T-helper 2 cell (primary cell): ENCODE measurements at regions not wholly inside any gene's neighbourhood (a gene's known extent, or its start where the extent isn't known, plus 50 kb on each side); places are given as distances from the start of the nearest gene placed in this dataset.

Experiments
- DNase-seq, 5 experiments: peaks; one replicate each; pipeline versions ENCODE4 v3.0.0 to v3.0.0-alpha.2; 2012 to 2022

DNA sequence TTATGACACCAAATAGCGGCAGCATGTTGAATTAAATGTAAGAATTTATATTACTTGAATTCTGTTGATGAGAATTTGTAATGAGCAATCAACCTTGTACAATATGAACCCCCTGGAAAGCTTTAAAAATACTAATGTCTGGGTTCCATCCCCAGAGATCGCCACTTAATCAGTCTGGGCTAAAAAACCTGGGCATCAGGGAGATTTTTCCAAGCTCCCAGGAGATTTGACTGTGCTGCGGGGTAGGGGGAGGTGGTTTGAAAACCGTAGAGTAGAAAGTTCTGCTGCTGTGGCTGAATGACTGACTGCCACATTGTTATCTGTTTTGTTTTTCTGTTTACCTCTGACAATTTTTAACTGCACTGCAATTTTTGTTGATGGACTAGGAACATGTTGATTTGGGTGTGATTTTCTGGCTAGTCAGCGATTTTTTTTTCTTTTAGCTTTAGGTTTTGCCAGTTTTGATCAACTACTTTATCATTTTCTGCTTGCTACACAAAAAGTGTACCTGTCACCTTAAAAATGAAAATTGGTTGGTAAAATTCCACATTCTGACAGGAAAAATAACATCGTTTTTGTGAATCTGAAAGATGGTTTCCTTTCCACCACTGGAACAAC lies 79.3 kb downstream of the PCTP start:
- DNase-seq, result no peak

DNA sequence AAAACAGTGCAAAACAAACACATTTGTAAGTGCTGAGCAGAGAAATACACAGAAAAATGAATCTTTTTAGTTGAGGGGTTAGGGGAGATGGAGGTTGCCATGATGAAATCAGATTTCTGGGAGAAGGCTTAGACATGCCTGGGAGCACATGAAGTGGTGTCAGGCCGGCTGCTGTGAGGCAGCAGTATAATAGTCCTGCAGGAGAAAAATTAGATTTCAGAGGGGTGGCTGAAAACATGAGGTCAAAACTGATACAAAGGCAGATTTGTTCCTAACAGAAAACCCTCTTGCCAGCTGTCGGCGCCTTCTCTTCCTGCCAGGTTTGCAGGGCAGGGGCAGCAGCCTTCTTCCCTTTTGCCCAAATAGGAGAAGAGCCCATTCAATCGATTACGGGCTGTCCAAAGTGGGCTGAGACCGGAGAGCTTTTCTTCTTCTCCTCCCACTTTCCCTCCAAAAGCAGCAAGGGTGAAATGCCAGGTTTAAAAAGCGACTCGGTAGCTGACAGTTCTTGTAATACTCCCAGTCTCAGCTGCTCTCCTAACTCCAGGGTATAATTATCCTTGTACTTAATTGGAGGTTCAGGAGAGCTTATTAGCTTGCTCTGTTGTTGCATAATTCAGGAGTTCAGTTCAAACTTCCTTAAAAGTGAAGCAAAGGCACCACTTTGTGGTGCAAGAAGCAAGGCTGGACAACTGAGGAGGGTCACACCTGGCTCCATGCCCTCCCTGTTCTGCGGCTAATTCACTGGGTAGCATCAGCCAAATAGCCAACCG lies 80.0 kb downstream of the PCTP start:
- DNase-seq, result no peak

DNA sequence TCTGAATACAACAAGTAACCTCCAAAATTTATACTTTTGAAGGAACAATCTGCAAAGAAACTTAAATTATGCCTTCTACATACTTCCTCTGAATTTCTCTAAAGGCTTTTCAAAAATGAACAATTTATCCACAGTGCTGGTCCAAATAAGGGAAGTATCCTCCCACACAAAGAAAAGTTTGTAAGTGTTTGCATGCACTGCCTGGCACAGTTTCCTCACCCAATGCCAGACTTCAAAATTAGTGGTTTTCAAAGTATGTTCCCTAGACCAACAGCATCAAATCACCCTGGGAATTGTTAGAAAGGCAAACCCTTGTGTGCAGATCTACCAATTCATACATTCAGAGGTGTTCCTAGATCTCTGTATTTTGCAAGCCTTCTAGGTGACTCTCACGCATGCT lies 82.5 kb downstream of the PCTP start:
- no peak for DNase-seq

DNA sequence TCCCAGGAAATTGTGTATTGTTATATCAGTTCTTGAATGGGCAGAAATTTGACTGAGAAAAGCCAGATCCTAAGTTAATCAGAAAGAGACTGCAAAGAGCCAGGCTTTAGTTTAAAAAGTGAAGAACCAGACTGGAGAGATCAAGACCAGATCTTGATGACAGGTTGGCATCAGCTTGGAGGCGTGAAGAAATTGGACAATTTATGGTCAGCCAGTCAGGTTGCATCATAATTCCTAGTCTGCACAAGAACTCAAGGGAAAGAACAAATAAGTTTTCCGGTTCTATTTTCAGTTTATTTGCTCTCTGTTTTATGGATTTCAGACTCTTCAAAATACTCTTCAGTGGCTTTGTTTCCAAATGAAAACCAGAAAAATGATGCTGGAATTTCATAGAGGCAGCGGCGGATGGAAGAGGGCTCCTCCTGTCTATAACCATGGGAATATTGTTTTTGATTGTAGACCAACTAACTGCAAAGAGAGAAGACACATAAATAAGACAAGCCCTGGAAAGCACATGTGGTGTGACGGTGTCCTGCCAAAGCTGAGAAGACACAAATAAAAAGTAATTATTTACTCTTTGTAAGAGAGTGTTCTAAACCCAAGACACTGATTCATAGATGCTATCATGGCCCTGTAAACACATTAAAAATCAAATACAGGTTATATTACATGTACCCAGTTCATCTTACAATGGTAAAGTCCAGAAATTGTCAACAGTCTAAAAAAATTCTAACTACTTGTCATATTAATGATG lies 91.7 kb downstream of the PCTP start:
- DNase-seq, result no peak

DNA sequence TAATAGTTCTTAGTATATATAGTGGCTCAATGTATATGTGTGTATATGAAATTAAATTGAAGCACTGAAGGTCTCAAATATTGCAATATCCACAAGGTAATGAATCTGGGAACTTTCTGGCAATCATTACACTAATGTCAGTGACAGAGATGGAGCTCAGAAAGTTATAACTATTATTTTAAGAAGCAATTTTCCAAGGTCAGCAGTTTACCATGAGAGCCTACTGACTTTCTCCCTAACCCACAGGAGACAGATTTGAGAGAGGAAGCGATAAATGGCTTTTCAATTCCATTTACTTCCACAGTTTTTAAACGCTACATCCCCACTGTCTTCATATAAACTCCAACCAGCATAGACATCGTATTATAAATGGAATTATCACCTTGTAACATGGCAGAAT lies 92.9 kb downstream of the PCTP start:
- DNase-seq, result no peak

DNA sequence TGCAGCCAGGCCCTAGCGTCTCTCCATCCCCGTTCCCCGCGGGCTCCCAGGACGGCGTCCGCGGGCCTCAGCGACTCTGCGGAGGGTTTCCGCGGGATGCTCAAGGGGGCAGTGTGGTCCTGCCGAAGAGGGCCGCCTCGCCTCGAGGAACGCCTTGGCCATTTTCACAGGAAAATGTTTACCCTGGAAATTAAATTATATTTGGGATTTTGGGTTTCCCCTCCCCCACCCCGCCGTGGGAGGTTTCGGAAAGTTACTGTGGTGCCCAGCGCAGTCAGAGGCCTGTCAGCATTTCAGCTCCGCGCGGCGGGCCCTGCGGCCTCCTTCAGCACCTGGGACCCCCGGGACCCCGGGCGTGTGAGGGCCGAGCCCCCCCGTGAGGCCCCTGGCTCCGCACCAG lies 94.5 kb downstream of the PCTP start:
- DNase-seq, result no peak

DNA sequence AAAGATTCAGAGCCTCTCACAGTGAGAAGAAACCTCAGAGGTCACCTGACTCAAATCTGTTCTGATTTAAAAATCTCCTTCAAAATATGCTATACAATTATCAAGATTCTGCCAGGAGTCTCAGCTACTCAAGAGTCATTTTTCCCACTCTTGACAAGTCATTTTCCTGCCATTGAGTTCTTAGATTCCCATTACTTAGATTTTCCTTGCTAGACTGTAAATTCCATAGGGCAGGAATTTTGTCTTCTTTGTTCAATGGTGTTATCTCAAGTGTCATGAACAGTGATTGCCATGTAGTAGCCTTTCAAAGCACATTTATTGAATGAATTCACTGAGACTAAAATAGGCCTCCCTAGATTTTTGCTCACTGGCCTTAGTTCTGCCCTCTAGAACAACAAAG lies 95.9 kb downstream of the PCTP start:
- no peak for DNase-seq

DNA sequence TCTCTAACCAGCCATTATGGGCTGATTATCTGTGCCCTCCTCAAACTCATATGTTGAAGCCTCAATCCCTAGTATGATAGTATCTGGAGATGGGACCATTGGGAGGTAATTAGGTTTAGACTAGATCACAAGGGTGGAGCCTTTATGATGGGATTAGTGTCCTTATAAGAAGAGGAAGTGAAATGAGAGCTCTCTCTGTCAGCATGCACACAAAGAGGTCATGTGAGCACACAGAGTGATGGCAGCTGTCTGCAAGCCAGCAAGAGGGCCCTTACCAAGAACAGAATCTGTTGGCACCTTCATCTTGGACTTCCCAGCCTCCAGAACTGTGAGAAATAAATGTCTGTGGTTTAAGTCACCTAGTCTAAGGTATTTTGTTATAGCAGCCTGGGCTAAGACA lies 101.9 kb downstream of the PCTP start:
- no peak for DNase-seq

DNA sequence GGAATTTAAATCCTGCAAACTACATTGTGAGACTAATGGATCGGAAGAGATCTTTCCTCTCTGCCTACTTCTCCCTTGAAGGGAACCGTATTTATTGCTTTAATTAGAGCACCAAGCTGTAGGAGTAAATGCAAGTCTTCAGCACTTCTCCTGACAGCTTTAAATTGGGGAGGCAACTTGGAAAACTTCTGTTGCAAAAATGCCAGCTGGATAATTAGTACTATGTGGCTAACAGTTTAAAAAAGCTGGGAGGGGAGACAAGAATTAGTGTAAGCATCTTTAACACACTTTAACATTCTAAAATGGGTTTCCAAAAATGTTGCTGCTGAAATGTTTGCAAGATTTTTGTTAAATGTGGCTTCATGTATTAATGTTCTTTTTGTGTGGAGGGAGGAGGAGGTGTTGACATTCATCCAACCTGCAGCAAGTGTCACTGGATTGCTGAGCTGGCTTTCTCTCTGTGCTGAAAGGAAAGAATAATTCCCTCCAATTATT lies 108.5 kb downstream of the PCTP start:
- no peak for DNase-seq

DNA sequence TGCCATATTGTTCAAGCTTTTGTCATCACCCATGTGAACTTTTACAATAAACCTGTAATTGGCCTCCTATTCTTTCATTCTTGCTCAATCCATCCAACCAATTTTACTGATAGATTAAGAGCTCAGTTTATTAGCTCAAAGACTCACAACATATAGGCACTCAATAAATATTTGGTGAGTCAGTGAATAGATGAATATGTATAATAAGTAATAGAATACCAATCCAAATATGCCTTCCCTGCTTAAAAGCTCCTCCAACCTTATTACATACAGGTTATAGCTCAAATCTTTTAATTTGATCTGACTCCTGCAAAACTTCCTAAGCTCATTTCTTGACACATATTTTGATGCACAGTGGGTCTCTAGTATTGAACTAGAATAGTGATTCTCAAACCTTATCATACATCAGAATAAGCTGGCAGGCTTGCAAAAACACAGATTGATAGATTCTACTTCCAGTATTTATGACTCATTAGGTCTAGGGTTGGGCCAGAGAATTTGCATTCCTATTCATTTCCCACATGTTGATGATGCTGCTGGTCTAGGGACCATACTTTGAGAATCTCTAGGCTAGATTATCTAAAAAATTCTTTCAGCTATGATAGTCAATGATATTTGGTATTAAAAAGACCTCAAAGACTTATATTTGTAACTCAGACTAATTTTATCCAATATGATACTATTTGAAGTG lies 114.4 kb downstream of the PCTP start:
- DNase-seq, result no peak

DNA sequence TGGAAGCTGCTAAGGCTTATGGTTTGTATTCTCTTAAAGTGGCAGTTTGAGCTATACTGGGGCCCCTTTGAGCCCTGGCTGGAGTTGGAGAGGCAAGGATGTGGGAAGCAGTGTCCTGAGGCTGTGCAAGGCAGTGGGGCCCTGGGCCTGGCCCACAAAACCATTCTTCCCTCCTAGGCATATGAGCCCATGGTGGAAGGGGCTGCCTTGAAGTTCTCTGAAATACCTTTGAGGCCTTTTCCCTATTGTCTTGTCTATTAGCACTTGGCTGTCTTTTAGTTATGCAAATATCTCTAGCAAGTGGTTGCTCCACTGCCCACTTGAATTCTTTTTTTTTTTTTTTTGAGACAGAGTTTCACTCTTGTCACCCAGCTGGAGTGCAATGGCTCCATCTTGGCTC lies 119.2 kb downstream of the PCTP start:
- DNase-seq, result no peak

DNA sequence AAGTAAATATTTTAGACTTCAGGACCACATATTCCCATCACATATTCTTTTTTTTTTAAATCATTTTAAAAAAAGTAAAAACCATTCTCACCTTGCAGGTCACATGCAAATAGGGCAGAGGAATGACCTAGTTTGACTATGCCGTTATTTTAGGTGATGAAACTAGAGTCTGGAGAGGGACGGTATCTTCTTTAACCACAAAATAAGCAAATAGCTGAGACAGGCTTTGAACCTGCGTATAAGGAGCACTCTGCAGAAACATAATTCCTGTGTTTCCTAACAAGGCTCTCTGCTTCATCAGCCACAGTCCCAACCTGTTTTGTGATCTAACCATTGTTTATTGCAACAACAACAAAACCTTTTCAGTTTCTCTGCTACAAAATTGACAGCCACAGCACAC lies 121.5 kb downstream of the PCTP start:
- no peak for DNase-seq

DNA sequence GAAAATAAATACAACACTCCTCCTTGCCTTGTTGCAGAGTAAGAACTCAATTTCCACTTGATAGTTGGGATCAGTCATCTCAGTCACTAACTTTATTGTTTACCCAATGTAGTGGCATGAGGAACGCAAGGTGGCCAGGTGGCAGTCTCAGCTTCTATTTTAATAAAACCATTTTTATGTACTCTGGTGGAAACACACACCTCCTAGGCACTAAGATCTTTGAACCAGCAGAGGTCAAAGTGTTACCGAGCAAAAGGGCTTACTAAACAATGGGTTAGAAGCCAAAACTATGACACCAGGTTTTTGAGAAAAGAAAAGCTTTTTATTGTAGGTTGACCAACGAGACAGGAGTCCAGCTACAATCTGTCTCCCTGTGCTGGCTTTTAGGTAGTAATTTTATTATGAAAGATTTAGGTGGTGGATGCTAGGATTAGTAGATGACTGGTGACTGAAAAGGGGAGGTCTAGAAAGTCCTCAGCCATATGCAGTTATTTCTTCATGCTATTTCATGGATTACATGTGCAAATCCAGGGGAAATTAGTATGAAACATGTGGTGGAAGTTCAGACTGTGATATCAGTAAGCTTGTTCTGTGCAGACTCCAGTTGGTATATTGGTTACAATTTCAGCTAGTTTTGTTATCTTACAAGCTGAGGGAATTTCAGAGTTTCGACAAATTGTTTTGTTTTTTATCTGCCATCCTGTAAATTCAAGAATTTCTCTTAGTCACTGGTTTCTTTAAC lies 122.3 kb downstream of the PCTP start:
- no peak for DNase-seq

DNA sequence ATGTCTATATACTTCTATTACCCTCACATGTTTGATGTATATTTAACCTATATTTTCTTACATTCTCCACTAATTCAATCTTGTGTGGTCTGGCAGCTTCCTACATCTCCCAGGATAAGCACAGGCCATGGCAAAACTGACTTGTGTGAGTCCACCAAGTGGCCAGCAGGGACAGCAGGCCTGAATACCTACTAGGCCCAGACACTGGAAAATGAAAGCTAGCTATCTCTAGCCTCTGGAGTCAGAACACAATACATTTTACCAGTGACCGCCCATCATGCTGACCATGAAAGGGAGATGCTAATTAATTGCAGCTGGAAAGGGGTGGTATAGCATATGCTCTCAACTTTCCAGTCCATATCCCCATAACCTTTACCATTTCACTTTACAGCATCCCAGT lies 132.3 kb downstream of the PCTP start:
- DNase-seq, result no peak

DNA sequence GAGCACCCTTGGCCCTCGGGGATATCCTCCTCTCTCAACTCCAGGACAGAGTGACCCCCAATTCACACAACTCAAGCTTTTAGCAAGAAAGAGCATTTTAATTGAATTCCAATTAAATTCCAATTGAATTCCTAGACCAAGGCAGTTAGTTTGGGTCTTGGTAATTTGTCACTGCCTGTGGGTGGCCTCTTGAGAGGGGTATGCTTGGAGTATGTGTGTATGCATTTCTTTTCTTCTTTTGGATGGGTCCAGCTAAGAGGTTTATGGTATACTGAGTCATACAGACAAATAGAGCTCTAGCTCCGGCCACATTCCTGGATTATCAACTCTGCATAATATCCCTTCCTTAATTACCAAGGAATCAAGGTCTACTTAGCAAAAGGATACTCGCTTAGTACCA lies 136.7 kb downstream of the PCTP start:
- DNase-seq, result no peak

DNA sequence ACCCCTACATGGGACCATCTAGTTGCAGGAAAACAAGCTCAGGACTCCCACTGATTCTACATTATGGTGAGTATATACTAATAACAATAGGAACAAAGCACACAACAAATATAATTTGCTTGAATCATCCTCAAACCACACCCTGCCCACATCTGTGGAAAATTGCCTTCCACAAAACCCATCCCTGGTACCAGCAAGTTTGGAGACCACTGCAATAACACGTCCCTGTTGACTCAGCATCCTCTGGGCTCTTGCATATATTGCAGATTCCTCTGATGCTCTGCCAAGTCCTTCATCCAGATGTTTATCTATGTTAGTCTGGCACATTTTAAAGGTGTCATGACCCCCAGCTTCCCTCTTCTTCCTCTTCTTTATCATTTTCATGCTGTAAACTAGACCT lies 138.4 kb downstream of the PCTP start:
- DNase-seq, result no peak

DNA sequence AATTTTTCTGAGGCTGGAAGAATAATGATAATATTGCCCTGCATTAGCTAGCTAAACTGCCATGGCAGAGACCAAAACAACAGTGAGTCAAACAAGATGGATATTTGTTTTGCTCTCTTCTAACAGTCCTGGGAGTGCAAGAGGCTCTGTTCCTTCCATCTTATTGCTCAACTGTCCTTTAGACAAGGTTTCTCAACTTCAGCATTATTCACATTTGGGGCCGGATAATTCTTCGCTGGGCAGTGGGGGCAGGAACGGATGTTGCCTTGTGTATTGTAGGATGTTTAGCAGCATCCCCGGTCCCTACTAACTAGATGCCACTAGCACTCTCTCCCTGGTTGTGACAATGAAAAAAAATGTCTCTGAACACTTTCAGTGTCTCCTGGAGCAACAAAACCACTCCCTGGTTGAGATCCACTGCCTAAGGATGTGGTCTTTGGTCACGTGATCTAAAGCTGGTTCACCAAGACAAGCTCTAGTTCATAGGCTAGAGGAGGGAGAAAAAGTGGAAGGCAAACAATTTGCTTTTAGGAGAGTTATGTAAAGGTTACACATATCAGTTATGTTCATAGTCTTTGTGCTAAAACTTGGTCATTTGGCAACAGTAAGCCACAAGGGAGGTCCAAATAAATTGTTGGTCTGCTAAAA lies 144.4 kb downstream of the PCTP start:
- DNase-seq, result peak in 1 of 5 experiments; percentile 33

DNA sequence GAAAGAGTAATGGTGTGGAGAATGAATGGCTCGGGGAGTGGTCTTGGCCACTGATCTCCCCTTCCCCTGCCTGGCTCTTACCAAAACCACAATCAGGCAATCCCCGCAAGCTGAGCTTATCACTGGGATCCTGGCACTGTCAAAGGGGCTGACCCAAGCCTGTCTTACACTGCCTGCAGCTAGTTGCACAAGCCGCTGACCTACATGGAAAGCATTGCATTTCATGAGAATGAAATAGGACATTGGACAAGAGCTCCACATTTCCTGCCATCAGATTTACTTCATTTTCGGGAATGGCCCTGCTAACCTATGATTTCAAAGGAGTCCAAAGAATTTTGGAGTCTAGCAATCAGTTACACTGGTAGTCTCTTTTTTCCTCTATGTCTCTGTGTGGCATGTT lies 146.4 kb downstream of the PCTP start:
- no peak for DNase-seq

DNA sequence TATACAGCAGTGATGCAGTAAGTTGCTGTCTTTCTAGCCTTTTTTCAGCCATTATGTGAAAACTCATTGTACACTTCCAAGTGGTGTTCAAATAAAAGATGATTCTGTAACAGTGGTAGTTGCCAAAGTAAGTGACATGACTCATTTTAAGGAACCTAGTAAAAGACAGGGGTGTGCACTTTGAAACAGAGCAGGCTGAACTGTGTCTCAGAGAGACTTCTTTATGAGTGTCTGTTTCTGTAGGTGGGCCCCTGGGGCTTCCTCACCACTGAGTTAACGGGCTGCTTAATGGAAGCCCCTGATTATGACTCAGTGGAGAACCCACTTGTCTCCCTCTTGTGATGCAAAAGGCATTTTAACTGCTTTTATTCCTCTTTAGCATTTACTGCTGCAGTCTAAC lies 147.3 kb downstream of the PCTP start:
- no peak for DNase-seq

DNA sequence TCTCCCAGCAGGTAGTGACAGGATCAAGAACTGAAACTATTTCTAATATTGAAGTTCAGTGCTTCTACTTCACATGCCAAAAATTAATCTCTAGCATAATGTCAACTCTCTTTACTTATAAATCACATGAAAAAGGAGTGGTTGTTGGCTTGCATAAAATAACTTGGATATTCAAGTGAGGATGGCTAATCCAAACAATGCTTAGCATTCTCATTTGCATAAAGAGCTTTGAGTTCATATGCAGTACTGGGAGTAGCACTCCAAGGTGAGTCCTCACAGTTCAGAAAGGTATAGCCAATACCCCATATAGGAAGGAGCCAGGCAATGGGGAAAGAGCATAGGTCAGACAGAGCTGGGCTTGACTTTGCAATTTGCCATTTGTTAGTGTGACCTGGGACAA lies 149.3 kb downstream of the PCTP start:
- DNase-seq, result no peak

DNA sequence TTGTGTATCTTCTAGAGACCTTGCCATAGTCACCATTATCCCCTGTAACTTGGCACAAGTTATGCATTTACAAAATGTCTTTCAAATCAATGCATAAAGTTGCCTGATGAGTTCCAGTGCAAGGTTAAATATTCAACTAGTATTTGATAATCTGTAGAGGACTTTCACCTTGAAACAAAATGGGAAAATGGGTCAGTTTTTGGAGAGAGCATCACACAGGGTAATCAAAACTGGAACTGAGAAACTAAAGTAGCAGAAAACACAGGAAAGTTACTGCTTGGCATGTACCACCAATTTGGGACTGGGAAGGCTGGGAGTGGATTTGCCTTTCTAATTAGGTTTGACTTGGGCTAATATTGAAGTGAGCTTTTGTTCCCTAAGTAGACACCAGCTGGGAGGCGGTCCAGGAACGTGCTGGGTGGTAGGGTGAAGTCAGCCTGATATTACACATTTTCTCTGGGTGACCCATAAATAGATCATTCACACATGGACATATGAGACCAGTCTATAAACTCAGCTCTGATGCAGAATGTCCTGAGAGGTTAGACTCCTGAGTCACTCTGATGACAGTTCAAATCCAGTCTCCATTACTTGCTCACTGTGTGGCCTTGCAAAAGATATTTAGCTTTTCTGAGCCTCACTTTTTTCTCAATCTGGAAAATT lies 152.3 kb downstream of the PCTP start:
- DNase-seq, result no peak
